ENCODE measurements at regions not wholly inside any gene's neighbourhood (a gene's known extent, or its start where the extent isn't known, plus 50 kb on each side); places are given as distances from the start of the nearest gene placed in this dataset.

GRCh38 chr5:102010644-102011043, 285.4 kb downstream of the SLCO4C1 start:
- no peak overlapping the region for H3K4me3 Mint-ChIP-seq
- Histone ChIP-seq H3K4me3 (ENCODE audit: low read depth, low read length) (no peak overlapping the region), H3K27me3 (ENCODE audit: control insufficient read depth, insufficient read depth, low read length) (no peaks in the 10 kb centered on the region), H3K27ac (ENCODE audit: insufficient read depth, low read length, poor library complexity, severe bottlenecking) (no peak overlapping the region), H3K9me3 (ENCODE audit: control insufficient read depth in 2 of 2, low read length in 2 of 2) (no peaks in the 10 kb centered on the region), H3K4me1 (ENCODE audit: control insufficient read depth, insufficient read depth, low read length, poor library complexity, severe bottlenecking) (no peaks in the 10 kb centered on the region), H3K36me3 (ENCODE audit: control insufficient read depth, insufficient read depth, low read length) (no peaks in the 10 kb centered on the region)
- no peaks in the 10 kb centered on the region for H3K36me3 Mint-ChIP-seq
- ATAC-seq (ENCODE audit: low read depth in 2 of 2) (no peak), DNase-seq (no peak)
- H3K9me3 Mint-ChIP-seq: peaks cover 0 to 1% (median 0%) of the 10 kb centered on the region in 7 donors
- no peaks in the 10 kb centered on the region for H3K4me1 Mint-ChIP-seq
- H3K27ac Mint-ChIP-seq: no peak overlapping the region
- no peaks in the 10 kb centered on the region for H3K27me3 Mint-ChIP-seq

DNA sequence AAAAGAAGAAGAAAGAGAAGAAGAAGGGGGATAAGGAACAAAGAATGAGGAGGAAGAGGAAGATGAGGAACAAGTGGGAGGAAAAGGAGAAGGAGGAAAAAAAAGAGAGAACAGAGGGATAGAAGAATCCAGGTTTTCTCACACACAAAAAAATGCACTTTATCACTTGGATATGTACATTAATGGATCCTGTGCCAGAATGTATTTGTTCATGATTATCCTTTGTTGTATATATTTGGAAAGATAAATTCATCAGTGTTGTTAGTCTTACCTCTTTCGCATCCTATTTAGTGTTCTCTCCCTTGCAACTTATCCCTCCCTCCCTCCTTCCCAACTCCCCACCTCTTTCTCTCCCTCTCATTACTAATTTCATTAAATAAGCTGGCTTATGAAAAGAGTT, 298.8 kb downstream of the SLCO4C1 start:
- Mint-ChIP-seq H3K4me1 (no peaks in the 10 kb centered on the region), H3K27ac (no peak overlapping the region), H3K27me3 (no peaks in the 10 kb centered on the region), H3K9me3 (peaks cover 0 to 8% (median 0%) of the 10 kb centered on the region in 7 donors), H3K4me3 (no peak overlapping the region), H3K36me3 (no peaks in the 10 kb centered on the region)
- Histone ChIP-seq H3K4me1 (ENCODE audit: control insufficient read depth, insufficient read depth, low read length, poor library complexity, severe bottlenecking) (no peaks in the 10 kb centered on the region), H3K4me3 (ENCODE audit: low read depth, low read length) (no peak overlapping the region), H3K9me3 (ENCODE audit: control insufficient read depth in 2 of 2, low read length in 2 of 2) (no peaks in the 10 kb centered on the region), H3K27ac (ENCODE audit: insufficient read depth, low read length, poor library complexity, severe bottlenecking) (no peak overlapping the region), H3K36me3 (ENCODE audit: control insufficient read depth, insufficient read depth, low read length) (no peaks in the 10 kb centered on the region), H3K27me3 (ENCODE audit: control insufficient read depth, insufficient read depth, low read length) (no peaks in the 10 kb centered on the region)
- no peak for DNase-seq
- no peak for ATAC-seq (ENCODE audit: low read depth in 2 of 2)

DNA sequence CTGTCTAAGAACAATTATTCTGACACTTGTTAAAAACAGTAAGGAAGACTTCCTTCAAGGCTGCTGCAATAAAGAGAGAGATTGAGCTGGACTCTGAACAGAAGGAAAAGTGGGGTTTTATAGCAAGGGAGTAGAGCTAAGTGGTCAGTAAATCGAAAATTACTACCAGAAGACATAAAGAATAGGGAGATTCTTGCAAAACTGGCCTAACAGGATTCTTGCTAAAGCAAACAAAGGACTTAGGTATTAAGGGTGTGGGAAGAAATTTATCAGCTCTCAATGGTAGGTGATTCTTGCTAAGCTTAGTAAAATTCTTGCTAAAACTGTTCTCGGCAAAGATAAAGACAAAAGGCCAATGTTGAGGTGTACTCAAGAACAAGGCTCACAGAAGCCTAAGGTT, 300.5 kb downstream of the SLCO4C1 start:
- H3K4me1 ChIP-seq (ENCODE audit: control insufficient read depth, insufficient read depth, low read length, poor library complexity, severe bottlenecking): no peaks in the 10 kb centered on the region
- DNase-seq (no peak), ATAC-seq (ENCODE audit: low read depth in 2 of 2) (no peak)
- Mint-ChIP-seq H3K4me3 (no peak overlapping the region), H3K27ac (no peak overlapping the region), H3K4me1 (no peaks in the 10 kb centered on the region), H3K27me3 (no peaks in the 10 kb centered on the region), H3K36me3 (no peaks in the 10 kb centered on the region), H3K9me3 (peaks cover 0 to 7% (median 0%) of the 10 kb centered on the region in 7 donors)
- H3K27ac ChIP-seq (ENCODE audit: insufficient read depth, low read length, poor library complexity, severe bottlenecking): no peak overlapping the region
- H3K9me3 ChIP-seq (ENCODE audit: control insufficient read depth in 2 of 2, low read length in 2 of 2): no peaks in the 10 kb centered on the region
- no peaks in the 10 kb centered on the region for H3K27me3 ChIP-seq (ENCODE audit: control insufficient read depth, insufficient read depth, low read length)
- H3K36me3 ChIP-seq (ENCODE audit: control insufficient read depth, insufficient read depth, low read length): no peaks in the 10 kb centered on the region
- H3K4me3 ChIP-seq (ENCODE audit: low read depth, low read length): no peak overlapping the region

- ATAC-seq (ENCODE audit: low read depth in 2 of 2): no peak
- no peak overlapping the region for H3K4me3 ChIP-seq (ENCODE audit: low read depth, low read length)
- no peaks in the 10 kb centered on the region for H3K4me1 ChIP-seq (ENCODE audit: control insufficient read depth, insufficient read depth, low read length, poor library complexity, severe bottlenecking)
- no peaks in the 10 kb centered on the region for H3K9me3 ChIP-seq (ENCODE audit: control insufficient read depth in 2 of 2, low read length in 2 of 2)
- Mint-ChIP-seq H3K27me3 (no peaks in the 10 kb centered on the region), H3K36me3 (no peaks in the 10 kb centered on the region), H3K9me3 (peaks cover 0 to 3% (median 0%) of the 10 kb centered on the region in 7 donors), H3K4me1 (no peaks in the 10 kb centered on the region), H3K4me3 (no peak overlapping the region), H3K27ac (no peak overlapping the region)
- H3K27ac ChIP-seq (ENCODE audit: insufficient read depth, low read length, poor library complexity, severe bottlenecking): no peak overlapping the region
- no peaks in the 10 kb centered on the region for H3K27me3 ChIP-seq (ENCODE audit: control insufficient read depth, insufficient read depth, low read length)
- no peak for DNase-seq
- H3K36me3 ChIP-seq (ENCODE audit: control insufficient read depth, insufficient read depth, low read length): no peaks in the 10 kb centered on the region
Observed at GRCh38 chr5:101991486-101991885, 304.6 kb downstream of the SLCO4C1 start.

DNA sequence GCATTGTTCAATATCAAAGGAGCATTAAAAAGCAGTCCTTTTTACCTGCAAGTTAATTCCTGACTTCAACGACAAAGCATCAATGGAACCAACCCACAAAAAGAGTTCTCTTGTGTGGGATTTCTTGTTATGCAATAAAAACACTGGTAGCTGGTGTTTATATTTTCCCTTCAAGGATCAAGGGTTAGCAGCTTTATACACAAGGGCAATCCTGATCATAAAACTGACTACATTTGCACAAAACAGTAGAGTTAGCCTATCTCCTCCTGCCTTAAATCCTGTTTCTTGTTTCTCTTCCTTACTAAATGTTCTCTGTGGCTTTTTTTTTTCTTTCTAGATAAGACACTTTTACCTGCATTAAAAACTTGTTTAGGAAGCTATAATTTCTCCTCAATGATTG, 306.4 kb downstream of the SLCO4C1 start:
- Mint-ChIP-seq H3K9me3 (peaks cover 0 to 3% (median 0%) of the 10 kb centered on the region in 7 donors), H3K27me3 (no peaks in the 10 kb centered on the region)
- no peak overlapping the region for H3K4me3 ChIP-seq (ENCODE audit: low read depth, low read length)

GRCh38 chr5:101977729-101978345, 318.2 kb downstream of the SLCO4C1 start:
- ATAC-seq (ENCODE audit: low read depth in 2 of 2) (no peak), DNase-seq (peak in 1 of 3 donors; percentile 36)
- Histone ChIP-seq H3K27me3 (ENCODE audit: control insufficient read depth, insufficient read depth, low read length) (no peaks in the 10 kb centered on the region), H3K4me3 (ENCODE audit: low read depth, low read length) (no peak overlapping the region), H3K36me3 (ENCODE audit: control insufficient read depth, insufficient read depth, low read length) (no peaks in the 10 kb centered on the region), H3K4me1 (ENCODE audit: control insufficient read depth, insufficient read depth, low read length, poor library complexity, severe bottlenecking) (no peaks in the 10 kb centered on the region), H3K27ac (ENCODE audit: insufficient read depth, low read length, poor library complexity, severe bottlenecking) (no peak overlapping the region), H3K9me3 (ENCODE audit: control insufficient read depth in 2 of 2, low read length in 2 of 2) (no peaks in the 10 kb centered on the region)
- Mint-ChIP-seq H3K9me3 (peaks cover 0 to 2% (median 0%) of the 10 kb centered on the region in 7 donors), H3K36me3 (no peaks in the 10 kb centered on the region), H3K27me3 (no peaks in the 10 kb centered on the region), H3K4me1 (no peaks in the 10 kb centered on the region), H3K27ac (no peak overlapping the region), H3K4me3 (no peak overlapping the region)

More for the DNA sequence above, 306.4 kb downstream of the SLCO4C1 start:
- no peak overlapping the region for H3K27ac ChIP-seq (ENCODE audit: insufficient read depth, low read length, poor library complexity, severe bottlenecking)
- H3K27me3 ChIP-seq (ENCODE audit: control insufficient read depth, insufficient read depth, low read length): no peaks in the 10 kb centered on the region
- H3K4me1 ChIP-seq (ENCODE audit: control insufficient read depth, insufficient read depth, low read length, poor library complexity, severe bottlenecking): no peaks in the 10 kb centered on the region
- H3K9me3 ChIP-seq (ENCODE audit: control insufficient read depth in 2 of 2, low read length in 2 of 2): no peaks in the 10 kb centered on the region
- Mint-ChIP-seq H3K36me3 (no peaks in the 10 kb centered on the region), H3K4me1 (no peaks in the 10 kb centered on the region), H3K4me3 (no peak overlapping the region), H3K27ac (no peak overlapping the region)
- no peaks in the 10 kb centered on the region for H3K36me3 ChIP-seq (ENCODE audit: control insufficient read depth, insufficient read depth, low read length)
- ATAC-seq (ENCODE audit: low read depth in 2 of 2) (no peak), DNase-seq (no peak)

DNA sequence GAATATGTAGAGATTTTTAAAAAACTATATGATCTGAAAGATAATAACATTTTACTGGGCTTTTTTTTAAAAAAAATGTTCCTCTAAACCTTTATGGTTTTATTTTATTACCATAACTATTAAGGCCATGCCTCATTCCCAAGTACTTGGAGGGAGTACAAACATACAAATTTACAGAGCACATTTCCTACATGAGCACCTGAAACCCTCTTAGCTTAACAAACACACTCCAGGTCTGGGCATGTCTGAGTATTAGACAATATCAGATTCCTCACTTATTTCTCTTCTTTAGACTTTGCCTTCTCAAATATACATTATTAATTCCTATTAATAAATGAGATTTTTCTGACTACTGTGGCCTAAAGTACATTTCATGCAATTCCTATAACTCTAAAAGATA, 319.2 kb downstream of the SLCO4C1 start:
- Histone ChIP-seq H3K4me1 (ENCODE audit: control insufficient read depth, insufficient read depth, low read length, poor library complexity, severe bottlenecking) (no peaks in the 10 kb centered on the region), H3K4me3 (ENCODE audit: low read depth, low read length) (no peak overlapping the region), H3K9me3 (ENCODE audit: control insufficient read depth in 2 of 2, low read length in 2 of 2) (no peaks in the 10 kb centered on the region), H3K36me3 (ENCODE audit: control insufficient read depth, insufficient read depth, low read length) (no peaks in the 10 kb centered on the region), H3K27me3 (ENCODE audit: control insufficient read depth, insufficient read depth, low read length) (no peaks in the 10 kb centered on the region), H3K27ac (ENCODE audit: insufficient read depth, low read length, poor library complexity, severe bottlenecking) (no peak overlapping the region)
- no peaks in the 10 kb centered on the region for H3K27me3 Mint-ChIP-seq
- H3K27ac Mint-ChIP-seq: no peak overlapping the region
- DNase-seq (no peak), ATAC-seq (ENCODE audit: low read depth in 2 of 2) (no peak)
- no peak overlapping the region for H3K4me3 Mint-ChIP-seq
- no peaks in the 10 kb centered on the region for H3K36me3 Mint-ChIP-seq
- H3K9me3 Mint-ChIP-seq: peaks cover 0 to 2% (median 0%) of the 10 kb centered on the region in 7 donors
- no peaks in the 10 kb centered on the region for H3K4me1 Mint-ChIP-seq

- Mint-ChIP-seq H3K4me1 (no peaks in the 10 kb centered on the region), H3K9me3 (no peaks in the 10 kb centered on the region), H3K27me3 (no peaks in the 10 kb centered on the region), H3K4me3 (no peak overlapping the region), H3K36me3 (no peaks in the 10 kb centered on the region), H3K27ac (no peak overlapping the region)
- no peaks in the 10 kb centered on the region for H3K4me1 ChIP-seq (ENCODE audit: control insufficient read depth, insufficient read depth, low read length, poor library complexity, severe bottlenecking)
- ATAC-seq (ENCODE audit: low read depth in 2 of 2): no peak
- H3K27me3 ChIP-seq (ENCODE audit: control insufficient read depth, insufficient read depth, low read length): no peaks in the 10 kb centered on the region
- no peak for DNase-seq
- no peaks in the 10 kb centered on the region for H3K36me3 ChIP-seq (ENCODE audit: control insufficient read depth, insufficient read depth, low read length)
- H3K27ac ChIP-seq (ENCODE audit: insufficient read depth, low read length, poor library complexity, severe bottlenecking): no peak overlapping the region
- no peak overlapping the region for H3K4me3 ChIP-seq (ENCODE audit: low read depth, low read length)
- no peaks in the 10 kb centered on the region for H3K9me3 ChIP-seq (ENCODE audit: control insufficient read depth in 2 of 2, low read length in 2 of 2)
Observed at GRCh38 chr5:101969742-101970141, 326.3 kb downstream of the SLCO4C1 start.
